Stimulated activated naive CD8-positive, alpha-beta T cell treated with anti-CD3 and anti-CD28 coated beads, Interleukin-15, Interleukin-2, amounts not matched to agents 100 ng/mL and 50 ng/mL, for 24 hours (primary cell): ENCODE measurements at regions not wholly inside any gene's neighbourhood (a gene's known extent, or its start where the extent isn't known, plus 50 kb on each side); places are given as distances from the start of the nearest gene placed in this dataset.

Experiments
- H3K27ac Mint-ChIP-seq: one replicate; pipeline ENCODE4 v1.8.0; 2021; ENCODE audit warnings: mild to moderate bottlenecking, mixed read lengths
- H3K27me3 Mint-ChIP-seq: one replicate; pipeline ENCODE4 v1.8.0; 2021; ENCODE audit warnings: mixed read lengths
- H3K36me3 Mint-ChIP-seq: one replicate; pipeline ENCODE4 v1.8.0; 2021; ENCODE audit warnings: low read depth, mixed read lengths
- H3K4me1 Mint-ChIP-seq: one replicate; pipeline ENCODE4 v1.8.0; 2021; ENCODE audit warnings: low read depth, mixed read lengths
- H3K4me3 Mint-ChIP-seq: one replicate; pipeline ENCODE4 v1.8.0; 2021; ENCODE audit warnings: mild to moderate bottlenecking, mixed read lengths
- H3K9me3 Mint-ChIP-seq: one replicate; pipeline ENCODE4 v1.8.0; 2021; ENCODE audit warnings: mixed read lengths

DNA sequence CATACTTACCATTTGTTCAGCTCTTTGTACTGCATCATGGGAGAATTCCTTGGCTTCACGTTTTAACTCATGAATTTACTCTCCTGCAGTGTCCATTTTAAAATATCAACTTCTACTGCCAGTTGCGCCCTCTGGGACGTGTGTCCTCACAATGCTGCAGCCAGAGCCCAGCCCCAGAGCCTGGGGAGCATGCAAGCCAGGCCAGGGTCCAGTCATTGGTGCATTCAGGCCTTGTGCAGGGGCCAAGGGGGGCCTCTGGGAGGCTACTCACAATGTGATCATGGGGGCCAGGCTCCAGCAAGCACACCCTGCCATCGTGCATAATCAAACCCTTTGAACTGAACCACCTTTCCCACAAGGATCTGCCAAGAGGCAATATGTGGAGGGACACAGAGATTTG is 105.6 kb upstream of the CCDC112 start:
- Mint-ChIP-seq H3K27me3 (peaks cover 9% of the 10 kb centered on the region), H3K4me3 (no peak overlapping the region), H3K27ac (no peak overlapping the region), H3K4me1 (no peaks in the 10 kb centered on the region), H3K9me3 (peaks cover 5% of the 10 kb centered on the region), H3K36me3 (no peaks in the 10 kb centered on the region)

DNA sequence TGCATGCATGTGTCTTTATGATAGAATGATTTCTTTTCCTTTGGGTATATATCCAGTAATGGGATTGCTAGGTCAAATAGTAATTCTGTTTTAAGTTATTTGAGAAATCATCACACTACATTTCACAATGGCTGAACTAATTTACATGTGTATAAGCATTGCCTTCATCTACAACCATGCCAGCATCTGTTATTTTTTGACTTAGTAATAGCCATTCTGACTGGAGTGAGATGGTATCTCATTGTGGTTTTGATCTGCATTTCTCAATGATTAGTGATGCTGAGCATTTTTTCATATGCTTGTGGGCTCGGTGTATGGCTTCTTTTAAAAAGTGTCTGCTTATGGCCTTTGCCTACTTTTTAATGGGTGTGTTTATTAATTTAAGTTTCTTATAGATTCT is 102.3 kb upstream of the CCDC112 start:
- Mint-ChIP-seq H3K27me3 (no peaks in the 10 kb centered on the region), H3K27ac (no peak overlapping the region), H3K4me1 (no peaks in the 10 kb centered on the region), H3K4me3 (no peak overlapping the region), H3K9me3 (no peaks in the 10 kb centered on the region), H3K36me3 (no peaks in the 10 kb centered on the region)

DNA sequence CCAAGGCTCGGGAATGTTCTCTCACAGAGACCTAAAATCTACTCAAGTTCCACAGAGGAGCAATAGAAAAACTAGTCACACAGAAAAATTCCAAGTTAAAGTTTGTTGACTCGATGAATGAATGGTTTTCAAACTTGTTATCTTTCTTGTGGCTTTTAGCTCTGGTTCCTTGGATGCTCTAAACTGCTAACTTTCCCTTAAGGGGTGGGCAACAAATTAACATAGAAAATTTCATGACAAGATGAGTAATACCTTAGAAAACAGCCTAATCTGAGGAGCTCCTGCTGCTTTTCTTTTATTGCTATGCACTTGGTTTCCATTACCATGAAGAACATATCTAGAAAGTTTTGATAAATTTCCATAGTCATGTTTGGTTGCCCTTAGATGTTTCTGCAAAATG is 100.2 kb upstream of the CCDC112 start:
- H3K9me3 Mint-ChIP-seq, result no peaks in the 10 kb centered on the region
- no peaks in the 10 kb centered on the region for H3K4me1 Mint-ChIP-seq
- no peak overlapping the region for H3K4me3 Mint-ChIP-seq
- H3K36me3 Mint-ChIP-seq, result no peaks in the 10 kb centered on the region
- H3K27me3 Mint-ChIP-seq, result no peaks in the 10 kb centered on the region
- no peak overlapping the region for H3K27ac Mint-ChIP-seq

DNA sequence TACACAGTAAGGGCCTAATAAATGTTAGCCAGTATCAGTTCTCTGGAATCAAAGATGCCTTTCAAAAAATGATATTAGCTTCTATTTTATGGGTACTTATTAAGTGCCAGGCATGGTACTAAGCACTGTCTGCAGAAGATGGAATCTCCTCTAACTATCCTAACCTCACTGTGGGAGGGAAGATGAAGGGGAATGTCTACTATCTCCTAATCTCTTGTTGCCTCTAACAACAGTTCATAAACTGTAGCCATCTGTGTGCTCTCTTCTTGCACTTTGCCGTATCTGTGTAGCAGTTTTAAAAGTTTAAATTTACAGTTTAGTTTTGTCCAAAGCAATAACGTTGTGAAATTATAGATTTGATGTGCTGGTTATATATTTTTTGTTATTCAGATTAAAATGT is 99.6 kb upstream of the CCDC112 start:
- Mint-ChIP-seq H3K4me1 (no peaks in the 10 kb centered on the region), H3K4me3 (no peak overlapping the region), H3K9me3 (no peaks in the 10 kb centered on the region), H3K36me3 (no peaks in the 10 kb centered on the region), H3K27me3 (no peaks in the 10 kb centered on the region), H3K27ac (no peak overlapping the region)

DNA sequence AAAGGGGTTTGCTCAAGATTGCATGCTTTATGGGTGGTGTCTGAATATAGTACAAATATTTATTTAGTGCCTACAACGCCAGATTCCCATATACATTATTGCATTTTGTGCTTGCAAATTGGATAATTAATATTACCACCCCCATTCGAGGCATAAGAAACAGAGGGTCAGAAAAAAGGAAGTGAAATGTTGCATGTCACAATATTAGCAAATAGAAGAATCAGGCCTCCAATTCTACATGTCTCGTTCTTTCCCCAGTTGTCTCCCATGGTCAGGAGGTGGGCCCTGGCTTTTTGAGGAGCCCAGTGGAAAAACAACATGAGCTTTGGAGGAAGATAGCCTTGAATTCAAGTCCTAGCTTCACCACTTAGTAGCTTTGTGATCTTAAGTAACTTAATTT is 98.1 kb upstream of the CCDC112 start:
- no peaks in the 10 kb centered on the region for H3K27me3 Mint-ChIP-seq
- H3K4me3 Mint-ChIP-seq, result no peak overlapping the region
- H3K36me3 Mint-ChIP-seq, result no peaks in the 10 kb centered on the region
- no peaks in the 10 kb centered on the region for H3K9me3 Mint-ChIP-seq
- no peaks in the 10 kb centered on the region for H3K4me1 Mint-ChIP-seq
- H3K27ac Mint-ChIP-seq, result no peak overlapping the region

DNA sequence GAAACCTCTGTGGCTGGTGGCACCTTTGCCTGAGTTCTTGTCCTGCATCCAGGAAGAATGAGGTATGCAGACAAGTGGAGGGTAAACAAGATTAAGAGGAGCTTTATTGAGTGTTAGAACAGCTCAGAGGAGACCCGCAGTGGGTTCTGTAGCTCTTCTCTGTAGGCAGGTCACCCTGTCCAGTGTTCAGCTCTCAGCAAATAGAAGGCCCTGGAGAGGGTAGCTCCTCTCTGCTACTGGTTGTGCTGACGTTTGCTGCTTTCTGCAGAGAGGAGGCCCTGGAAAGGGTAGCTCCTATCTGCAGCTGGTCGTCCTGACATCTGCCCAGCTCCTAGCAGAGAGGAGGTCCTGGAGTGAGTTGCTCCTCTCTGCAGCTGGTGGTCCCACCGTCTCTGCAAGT is 96.8 kb upstream of the CCDC112 start:
- Mint-ChIP-seq H3K4me1 (no peaks in the 10 kb centered on the region), H3K36me3 (no peaks in the 10 kb centered on the region), H3K27me3 (no peaks in the 10 kb centered on the region), H3K9me3 (no peaks in the 10 kb centered on the region), H3K27ac (no peak overlapping the region), H3K4me3 (no peak overlapping the region)

DNA sequence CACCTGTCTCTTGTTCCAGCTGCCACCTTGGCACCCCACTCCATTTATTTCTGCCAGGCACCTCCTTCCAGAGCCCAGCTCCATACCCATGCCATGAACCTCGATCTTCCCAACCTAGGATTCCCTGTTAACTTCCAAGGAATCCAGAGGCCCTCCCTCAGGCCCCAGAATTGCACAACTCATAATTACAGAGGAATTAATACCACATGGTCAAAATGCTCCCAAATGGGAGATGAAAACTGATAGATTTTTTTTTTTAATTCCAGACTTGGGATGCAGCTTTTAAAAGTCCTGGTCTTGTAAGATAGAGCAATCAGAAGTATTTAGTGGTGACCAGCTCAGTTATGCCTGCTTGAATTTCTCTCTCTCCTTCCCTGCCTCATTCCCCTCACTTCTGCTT is 96.2 kb upstream of the CCDC112 start:
- Mint-ChIP-seq H3K9me3 (no peaks in the 10 kb centered on the region), H3K4me3 (no peak overlapping the region), H3K4me1 (no peaks in the 10 kb centered on the region), H3K27ac (no peak overlapping the region), H3K27me3 (no peaks in the 10 kb centered on the region), H3K36me3 (no peaks in the 10 kb centered on the region)

DNA sequence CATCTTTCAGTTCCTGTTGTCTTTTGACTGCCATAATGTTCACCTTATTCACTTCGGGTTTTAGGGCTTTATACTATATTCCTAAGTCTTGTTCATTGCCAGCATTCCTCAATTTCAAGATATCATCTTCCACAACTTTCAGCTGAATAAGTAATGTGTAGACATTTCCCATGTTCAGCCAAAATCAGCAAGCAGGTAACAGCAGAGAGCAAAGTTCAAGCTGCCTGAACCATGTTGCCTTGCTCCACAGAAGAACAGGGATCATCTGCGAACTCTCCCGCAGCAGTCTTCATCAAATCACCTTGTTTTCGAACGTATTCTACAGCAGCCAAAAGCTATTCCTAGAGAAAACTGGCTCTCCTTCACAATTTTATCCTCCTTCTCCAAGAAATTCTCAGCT is 95.3 kb upstream of the CCDC112 start:
- no peaks in the 10 kb centered on the region for H3K4me1 Mint-ChIP-seq
- H3K36me3 Mint-ChIP-seq, result no peaks in the 10 kb centered on the region

DNA sequence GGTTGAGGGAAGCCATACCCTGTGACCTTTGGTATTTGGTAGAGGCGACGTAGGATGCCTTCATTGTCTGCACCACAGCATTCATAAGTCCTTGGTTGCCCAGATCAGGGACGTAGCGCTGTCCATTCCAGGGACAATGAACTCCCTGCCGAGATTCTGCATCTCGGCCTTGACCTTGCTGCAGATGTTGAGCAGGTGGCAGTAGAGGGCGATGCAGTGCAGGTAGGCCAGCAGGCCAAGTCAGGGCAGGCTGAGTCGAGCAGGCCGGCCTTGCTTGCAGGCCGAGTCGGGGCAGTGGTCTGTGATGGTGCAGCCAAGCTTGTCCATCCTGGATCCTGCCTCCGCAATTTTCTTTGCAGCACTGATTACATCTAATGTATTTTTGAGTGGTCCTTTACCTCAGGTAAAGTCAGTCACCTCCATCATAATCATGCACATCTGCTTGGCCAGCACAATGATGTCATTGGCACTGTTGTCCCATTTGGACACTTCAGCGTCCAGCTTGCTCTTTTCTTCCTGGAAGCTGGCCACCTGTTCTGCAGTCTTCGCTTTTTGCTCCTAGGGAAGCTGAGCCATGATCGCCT is 93.4 kb upstream of the CCDC112 start:
- H3K4me3 Mint-ChIP-seq, result no peak overlapping the region
- H3K27me3 Mint-ChIP-seq, result no peaks in the 10 kb centered on the region
- H3K36me3 Mint-ChIP-seq, result no peaks in the 10 kb centered on the region
- no peak overlapping the region for H3K27ac Mint-ChIP-seq
- H3K9me3 Mint-ChIP-seq, result no peaks in the 10 kb centered on the region
- H3K4me1 Mint-ChIP-seq, result no peaks in the 10 kb centered on the region

More for the DNA sequence above, 95.3 kb upstream of the CCDC112 start:
- no peaks in the 10 kb centered on the region for H3K9me3 Mint-ChIP-seq
- no peak overlapping the region for H3K4me3 Mint-ChIP-seq
- H3K27ac Mint-ChIP-seq, result no peak overlapping the region
- no peaks in the 10 kb centered on the region for H3K27me3 Mint-ChIP-seq

DNA sequence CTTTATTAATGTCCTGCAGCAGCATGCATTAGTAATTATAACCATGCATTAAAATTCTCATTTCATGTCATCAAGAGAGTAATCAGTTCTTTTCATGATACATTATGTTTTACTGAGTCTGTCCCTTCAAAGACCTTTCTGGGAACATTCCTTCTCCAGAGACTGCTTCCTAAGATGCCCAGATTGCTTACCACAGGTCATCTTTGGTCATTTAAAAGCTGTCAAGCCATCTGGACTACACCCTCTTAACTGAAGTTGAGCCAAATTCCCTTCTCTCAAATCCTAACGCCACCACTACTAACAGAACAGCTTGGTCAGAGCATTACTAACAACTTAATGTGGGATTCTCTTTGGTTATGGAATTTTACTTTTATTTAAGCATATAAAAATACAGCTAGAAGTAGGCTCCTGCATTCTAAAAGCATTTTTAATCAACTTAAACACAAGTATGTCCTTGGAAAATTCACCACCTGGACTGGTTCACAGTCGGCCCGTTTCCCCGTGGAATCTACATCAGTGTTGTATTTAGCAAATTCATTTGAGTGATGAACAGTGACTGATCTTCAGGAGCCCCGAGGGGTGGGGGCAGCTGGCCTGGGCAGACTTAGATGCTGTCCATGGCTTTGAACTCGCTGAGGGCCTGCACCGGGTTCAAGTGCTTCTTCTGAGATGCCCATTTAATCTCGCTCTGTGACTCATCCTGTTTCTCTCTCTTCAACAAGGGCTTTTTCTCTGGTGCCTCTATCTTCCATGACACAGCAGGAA is 92.8 kb upstream of the CCDC112 start:
- Mint-ChIP-seq H3K9me3 (no peaks in the 10 kb centered on the region), H3K27me3 (no peaks in the 10 kb centered on the region), H3K36me3 (no peaks in the 10 kb centered on the region), H3K27ac (no peak overlapping the region), H3K4me3 (no peak overlapping the region), H3K4me1 (no peaks in the 10 kb centered on the region)

DNA sequence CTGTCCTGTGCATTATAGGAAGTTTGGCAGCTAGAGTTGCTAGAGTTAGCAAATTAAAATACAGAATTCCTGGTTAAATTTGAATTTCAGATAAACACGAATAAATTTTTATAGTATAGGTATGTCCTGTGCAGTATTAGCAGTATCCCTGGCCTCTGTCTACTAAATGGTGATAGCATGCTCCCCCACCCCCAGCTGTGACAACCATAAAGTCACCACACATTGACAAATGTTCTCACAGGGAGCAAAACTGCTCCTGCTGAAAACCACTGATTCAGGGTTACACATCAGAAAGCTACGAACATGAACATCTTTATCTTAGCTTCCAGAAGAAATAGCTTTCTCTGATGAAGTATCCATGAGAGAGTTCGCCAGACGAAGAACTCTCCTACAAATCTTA is 91.8 kb upstream of the CCDC112 start:
- Mint-ChIP-seq H3K27ac (no peak overlapping the region), H3K27me3 (no peaks in the 10 kb centered on the region)

DNA sequence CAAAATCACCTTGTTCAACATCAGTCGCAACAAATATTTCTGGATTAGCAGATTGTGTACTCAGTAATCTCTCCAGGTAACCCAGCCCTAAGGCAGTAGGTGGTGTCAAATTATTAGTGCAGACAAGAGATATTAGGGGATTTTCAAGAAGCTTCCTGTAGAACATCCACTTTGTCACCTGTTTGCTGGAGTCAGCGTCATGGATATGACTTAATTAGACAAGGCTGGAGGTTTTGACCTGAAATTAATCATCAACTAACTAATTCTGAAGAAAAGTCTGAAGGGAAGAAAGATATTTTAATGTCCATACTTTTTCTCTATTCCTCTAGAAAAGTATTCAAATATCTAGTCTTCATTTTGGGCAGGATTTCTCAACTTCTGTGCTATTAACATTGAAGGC is 91.4 kb upstream of the CCDC112 start:
- Mint-ChIP-seq H3K9me3 (no peaks in the 10 kb centered on the region), H3K4me1 (no peaks in the 10 kb centered on the region), H3K27me3 (no peaks in the 10 kb centered on the region), H3K27ac (no peak overlapping the region), H3K36me3 (no peaks in the 10 kb centered on the region), H3K4me3 (no peak overlapping the region)

More for the DNA sequence above, 91.8 kb upstream of the CCDC112 start:
- Mint-ChIP-seq H3K36me3 (no peaks in the 10 kb centered on the region), H3K4me1 (no peaks in the 10 kb centered on the region), H3K9me3 (no peaks in the 10 kb centered on the region), H3K4me3 (no peak overlapping the region)

DNA sequence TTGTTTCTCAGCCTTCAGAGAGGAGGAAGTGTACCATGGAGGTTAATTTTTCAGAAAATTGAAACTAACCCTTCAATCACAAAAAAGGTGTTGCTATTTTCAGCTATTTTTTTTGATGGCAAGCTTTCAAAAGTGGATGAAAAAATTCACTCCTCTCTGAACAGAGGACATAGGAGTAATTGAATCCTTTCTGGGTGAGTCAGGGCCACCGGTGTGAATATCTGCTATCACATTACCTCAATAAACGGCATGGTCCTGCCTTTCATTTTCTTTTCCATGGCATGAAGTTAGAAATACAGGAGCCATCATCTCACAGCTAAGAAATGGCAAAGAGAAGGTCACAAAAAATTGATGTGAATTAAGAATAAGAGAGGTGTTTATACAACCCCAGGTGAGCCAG is 90.2 kb upstream of the CCDC112 start:
- no peak overlapping the region for H3K27ac Mint-ChIP-seq
- no peaks in the 10 kb centered on the region for H3K4me1 Mint-ChIP-seq
- H3K9me3 Mint-ChIP-seq, result no peaks in the 10 kb centered on the region
- H3K4me3 Mint-ChIP-seq, result no peak overlapping the region
- no peaks in the 10 kb centered on the region for H3K36me3 Mint-ChIP-seq
- no peaks in the 10 kb centered on the region for H3K27me3 Mint-ChIP-seq

DNA sequence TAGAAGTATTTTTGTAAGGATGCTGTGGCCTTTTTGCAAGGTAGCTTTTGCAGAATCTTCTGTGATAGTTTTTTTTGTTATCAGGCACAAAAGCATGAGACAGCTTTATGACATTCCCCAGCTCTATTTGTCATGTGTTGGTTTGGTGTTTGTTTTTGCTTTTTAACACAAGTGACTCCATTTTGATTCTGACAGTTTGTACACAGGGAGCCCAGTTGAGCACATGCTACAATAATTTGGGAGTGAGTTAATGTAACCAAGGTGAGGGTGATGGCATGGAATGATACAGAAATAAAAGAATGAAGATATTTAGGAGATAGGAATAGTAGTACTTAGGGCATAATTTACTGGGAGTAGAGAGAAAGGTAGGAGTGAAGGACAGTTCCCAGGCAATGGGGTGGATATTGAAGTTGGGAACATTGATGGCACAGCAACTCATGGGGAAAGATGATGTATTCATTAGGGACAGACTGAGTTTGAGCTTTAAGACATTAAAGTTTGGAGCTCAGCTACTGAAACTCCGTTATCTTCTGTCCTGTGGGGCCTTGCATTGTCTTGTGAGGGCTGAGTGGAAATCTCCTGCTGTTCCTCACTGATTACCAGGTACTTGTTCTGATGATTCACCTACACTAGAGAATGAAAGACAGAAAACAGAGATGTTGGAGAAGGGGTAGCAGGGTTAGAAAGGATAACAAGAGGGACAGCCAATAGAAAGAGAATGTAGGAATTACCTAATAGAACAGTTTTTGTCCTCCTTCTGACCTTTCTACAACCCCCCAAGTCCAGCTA is 88.3 kb upstream of the CCDC112 start:
- no peak overlapping the region for H3K4me3 Mint-ChIP-seq
- no peaks in the 10 kb centered on the region for H3K27me3 Mint-ChIP-seq
- H3K9me3 Mint-ChIP-seq, result no peaks in the 10 kb centered on the region
- no peaks in the 10 kb centered on the region for H3K4me1 Mint-ChIP-seq
- H3K36me3 Mint-ChIP-seq, result no peaks in the 10 kb centered on the region
- no peak overlapping the region for H3K27ac Mint-ChIP-seq

DNA sequence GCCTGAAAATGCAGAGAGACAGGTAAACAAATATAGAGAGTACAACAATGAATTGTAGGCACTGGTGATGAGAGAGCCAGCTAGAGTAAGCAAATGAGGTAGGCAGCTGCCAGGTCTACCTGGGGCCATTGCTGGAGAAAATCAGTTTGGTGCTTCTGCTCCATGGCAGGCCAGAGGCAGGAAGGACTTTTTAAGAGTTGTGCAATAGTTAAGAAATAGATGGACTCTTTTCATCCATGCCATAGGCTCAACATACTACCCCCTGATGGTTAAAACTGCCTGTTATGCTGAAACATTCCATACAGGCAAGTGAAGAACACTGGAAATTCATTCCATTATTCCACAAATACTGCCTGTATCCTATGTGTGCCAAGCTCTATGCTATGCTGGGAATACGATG is 86.5 kb upstream of the CCDC112 start:
- Mint-ChIP-seq H3K4me1 (no peaks in the 10 kb centered on the region), H3K4me3 (no peak overlapping the region), H3K36me3 (no peaks in the 10 kb centered on the region), H3K27me3 (no peaks in the 10 kb centered on the region), H3K27ac (no peak overlapping the region), H3K9me3 (no peaks in the 10 kb centered on the region)
